Activated CD4-positive, alpha-beta T cell treated with anti-CD3 and anti-CD28 coated beads, Interleukin-2, amount 50 U/mL, for 24 hours (primary cell): ENCODE measurements at regions not wholly inside any gene's neighbourhood (a gene's known extent, or its start where the extent isn't known, plus 50 kb on each side); places are given as distances from the start of the nearest gene placed in this dataset.

Experiments used
- DNase-seq, 2 donors: peaks; one replicate each; pipeline ENCODE4 v3.0.0-alpha.2; 2020; ENCODE audit warnings: low read depth in 1 of 2, low spot score in 1 of 2

DNA sequence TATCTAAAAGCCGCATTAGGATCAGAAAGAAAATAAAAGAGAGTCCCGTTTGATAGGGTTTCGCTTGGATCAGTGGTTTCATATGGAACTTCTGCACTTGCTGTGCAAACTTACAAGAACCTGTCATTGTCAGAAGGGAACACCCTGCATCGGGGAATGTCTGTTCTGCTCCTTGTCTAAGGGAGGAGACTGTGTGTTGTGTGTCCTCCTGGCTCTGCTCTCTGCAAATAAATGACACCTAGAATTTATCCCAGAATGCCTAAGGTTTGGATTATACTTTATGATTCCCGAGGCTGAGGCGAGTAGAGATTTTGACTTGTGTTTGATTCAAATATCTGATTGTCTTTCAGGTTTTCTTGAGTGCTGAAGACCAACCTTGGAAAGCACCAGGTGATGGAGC is 785.1 kb downstream of the GALR1 start:
- no peak for DNase-seq

DNA sequence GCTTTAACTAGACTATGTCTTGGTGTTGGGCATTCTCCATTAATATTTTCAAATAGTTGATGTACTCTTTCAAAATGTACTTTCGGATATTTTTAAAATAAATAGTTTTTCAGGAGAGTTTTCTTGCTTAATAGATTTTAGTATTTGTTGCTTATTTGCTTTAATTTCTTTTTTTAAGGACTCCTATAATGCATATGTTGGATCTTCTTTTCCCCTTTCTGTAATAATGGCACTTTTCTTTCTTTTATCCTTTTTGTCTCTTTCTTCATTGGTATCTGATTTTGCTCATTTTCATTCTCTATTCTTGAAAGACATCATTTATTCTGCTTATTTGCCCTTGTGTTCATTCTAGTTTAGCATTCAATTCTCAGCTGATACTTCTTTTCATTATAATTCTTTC is 791.6 kb downstream of the GALR1 start:
- DNase-seq: no peak

DNA sequence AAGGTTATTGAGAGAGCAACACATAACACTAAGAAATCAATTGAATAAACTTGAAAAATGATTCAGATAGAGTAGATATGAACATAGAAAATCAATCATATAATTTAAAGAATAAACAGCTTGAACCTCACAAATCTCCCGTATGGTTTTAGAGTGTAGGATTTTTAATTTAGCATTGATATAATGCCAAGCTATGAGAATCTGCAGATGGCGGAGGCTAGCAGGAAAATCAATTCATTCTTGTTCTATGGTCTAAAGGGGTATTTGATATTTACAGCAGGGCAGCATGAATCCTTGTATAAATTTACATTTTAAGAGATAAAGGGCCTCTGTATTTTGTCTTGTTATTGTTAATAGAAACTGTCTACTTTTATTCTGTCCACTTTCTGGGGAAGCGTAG is 797.0 kb downstream of the GALR1 start:
- DNase-seq: no peak

DNA sequence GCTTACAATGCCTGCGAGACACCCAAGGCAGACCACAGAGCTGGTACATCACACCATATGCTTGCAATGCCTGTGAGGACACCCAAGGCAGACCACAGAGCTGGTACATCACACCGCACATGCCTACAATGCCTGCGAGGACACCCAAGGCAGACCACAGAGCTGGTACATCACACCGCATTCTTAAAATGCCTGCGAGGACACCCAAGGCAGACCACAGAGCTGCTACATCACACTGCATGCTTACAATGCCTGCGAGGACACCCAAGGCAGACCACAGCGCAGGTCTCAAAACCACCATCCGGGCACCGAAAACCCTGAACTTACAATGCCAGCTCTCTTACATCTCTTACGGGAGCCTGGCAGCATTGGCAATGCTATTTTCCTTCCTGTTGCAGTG is 799.6 kb downstream of the GALR1 start:
- DNase-seq: no peak

DNA sequence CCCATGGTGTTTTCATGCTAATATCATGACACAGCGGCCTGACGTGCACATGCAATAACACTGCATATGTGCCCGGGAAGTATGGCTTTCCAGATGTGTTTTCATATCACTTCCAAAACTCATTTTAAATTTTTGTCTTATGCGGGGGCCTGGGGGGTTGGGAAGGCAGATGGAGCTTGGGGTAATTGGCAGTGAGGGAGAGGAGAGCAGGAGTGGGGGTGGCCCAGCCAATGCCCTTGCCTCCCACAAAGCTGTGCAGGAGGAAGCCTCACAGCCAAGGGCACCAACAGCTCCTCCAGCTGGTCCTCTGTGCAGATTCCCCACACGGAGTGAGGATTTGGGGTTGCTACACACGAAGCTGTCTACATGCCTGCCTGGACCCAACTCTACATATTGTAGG is 805.2 kb downstream of the GALR1 start:
- DNase-seq: no peak

DNA sequence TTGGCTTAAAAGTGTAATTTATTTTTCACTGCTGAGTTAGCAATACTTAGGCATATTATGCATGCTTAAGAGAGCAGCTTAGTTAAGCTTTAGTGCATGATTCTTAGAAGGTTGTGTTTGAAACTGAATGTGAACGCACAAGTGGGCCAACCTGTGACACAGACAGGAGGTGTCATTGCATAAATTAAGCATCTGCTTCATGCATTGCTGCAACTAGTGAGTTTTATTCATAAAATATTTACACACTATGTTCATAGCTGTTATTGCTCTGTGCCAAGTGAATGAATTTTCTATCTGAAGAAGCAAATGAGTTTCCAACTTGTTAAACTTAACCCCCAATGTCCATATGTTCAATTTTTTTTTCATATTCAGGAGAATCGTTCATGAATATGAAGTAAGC is 806.4 kb downstream of the GALR1 start:
- DNase-seq: no peak

DNA sequence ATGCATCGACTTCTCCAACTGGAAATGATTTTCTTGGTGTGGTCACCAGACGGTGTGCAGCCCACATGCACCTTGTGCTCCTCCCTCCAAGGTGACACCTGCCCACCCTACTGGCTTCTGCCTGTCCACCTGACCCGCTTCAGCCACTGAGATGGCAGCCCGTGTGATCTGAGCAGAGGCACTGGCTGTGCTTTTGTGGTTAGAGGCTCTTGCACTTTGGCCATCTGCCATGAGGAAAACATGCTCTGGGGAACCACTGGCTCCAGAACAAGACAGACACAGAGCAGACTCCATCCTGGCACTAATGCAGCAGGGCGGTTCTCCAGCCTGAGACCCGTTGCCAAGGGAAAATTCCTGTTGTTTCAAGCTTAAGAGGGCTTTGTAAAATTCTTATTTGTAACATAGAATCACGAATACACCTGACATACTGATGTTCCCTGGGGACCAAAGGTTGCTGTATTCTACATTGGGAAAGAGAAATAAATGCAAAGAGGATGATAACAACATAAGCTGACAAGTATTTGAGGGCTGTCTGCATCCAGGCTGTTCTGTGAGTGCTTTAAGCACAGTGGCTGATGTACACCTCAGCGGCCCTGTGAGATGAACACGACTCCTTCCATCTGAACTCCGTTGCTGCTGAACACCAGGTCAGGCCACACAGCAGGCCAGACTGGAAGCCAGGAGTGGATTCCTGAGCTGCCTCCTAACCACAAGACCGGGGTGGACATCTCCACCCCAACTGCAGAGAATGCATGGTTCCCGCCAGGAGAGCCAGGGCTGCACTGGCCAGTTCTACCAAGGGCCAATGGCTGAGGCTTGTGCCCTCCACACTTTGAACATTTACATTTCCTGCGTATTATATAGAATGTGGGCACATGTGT is 820.4 kb downstream of the GALR1 start:
- no peak for DNase-seq

DNA sequence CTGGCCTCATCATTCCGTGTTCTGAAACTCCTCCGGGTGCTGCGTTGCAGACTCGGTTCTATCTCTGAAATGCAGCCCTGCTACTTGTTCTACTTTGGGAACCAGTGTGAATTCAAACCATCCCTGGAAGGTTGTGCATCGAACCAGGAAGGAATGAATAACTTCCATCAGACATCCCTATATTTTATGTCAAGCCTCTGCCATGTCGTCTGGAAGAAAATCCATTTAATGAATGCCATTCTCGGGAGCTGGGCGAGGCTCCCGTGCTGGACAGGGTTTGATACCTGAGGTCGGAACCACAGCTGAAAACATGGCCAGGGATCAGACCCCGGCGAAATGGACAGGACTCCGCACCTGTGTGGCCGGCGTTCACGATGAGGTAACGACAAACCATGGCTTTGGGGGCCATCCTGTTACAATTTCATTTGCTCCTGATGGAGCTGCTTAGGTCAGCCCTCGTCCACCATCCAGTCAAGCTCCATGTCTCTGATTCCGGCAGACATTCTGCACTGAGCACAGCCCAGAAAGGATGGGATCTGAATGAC is 821.6 kb downstream of the GALR1 start:
- no peak for DNase-seq

DNA sequence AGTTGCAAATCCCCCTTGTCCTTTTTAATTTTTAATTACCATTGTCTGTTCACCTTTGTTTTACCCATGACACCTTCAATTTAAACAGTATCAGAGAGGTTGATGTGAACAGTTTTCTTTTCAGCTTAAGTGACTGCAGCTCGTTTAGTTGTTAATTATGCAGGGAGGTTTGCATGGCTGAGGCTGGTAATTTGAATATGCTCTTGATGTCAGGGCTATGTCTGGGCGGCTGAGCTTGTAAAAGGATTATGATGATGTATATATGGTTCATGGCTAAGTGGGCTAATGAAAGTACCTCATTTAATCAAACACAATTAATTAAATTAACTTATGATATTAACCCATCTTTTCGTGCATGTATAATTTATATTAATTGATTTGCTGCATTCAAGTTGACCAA is 822.1 kb downstream of the GALR1 start:
- no peak for DNase-seq

DNA sequence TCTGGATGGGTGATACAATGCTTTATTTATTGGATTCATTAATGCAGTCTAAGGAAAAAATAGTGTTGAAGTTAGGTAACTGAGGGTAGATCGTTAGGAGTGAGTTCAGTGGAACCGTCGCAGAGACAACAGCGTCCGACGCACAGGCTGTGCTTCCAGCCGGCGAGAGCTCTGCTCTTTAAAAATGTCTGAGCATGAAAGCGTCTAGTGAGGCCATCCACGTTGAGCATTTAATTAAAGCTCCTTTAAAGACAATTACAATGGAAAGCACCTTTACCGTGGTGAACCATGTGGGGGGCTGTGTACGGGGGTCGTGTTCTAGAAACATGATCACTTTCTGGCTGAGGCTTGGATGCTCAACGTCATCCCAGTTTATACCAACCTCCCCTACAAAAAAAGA is 822.7 kb downstream of the GALR1 start:
- DNase-seq: no peak

DNA sequence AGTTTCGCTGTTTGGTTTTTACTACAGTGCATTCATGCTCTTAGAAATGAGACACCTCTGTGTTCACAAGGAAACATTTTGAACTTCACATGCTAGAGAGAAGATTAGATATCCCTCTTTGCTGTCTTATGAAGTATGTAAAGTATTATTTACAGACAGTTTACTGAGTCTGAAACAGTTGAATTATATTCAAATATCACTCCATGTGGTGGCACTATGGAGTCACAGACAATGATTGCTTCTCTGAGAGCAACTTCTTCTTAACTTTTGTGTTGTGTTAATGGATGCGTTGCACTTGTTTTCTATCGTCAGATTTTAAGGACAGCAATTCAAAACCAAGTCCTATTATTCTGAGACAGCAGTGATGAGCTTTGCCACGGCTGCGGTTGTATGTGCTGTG is 823.6 kb downstream of the GALR1 start:
- no peak for DNase-seq

DNA sequence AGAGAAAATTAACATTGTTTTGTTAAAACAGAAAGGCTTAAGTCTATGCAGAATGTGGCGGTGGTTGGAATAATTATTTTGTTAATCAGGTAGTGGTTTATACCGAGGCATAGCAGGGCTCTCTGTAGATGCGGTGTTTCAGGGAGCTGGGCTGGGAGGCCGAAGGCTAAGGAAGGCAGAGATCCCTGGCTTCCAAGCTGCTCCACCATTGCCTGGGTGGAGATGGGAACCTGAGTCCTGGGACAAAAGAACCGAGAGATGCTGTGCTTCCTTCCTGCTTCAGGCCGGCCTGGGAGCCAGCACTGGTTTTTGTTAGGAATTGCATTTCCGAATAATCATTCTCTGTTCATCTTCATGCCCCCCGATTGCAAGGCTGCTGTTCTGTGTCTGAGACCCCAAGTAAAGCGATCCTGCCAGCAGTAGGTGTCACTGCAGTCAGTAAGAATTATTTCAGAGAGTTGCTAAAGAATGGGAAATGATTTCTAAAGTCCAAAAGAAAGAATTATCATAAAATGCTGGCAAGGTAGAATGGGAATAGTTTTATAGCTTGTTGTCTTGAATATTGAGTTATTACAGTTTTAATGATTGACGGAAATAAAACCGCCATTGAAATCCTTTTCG is 824.9 kb downstream of the GALR1 start:
- no peak for DNase-seq

DNA sequence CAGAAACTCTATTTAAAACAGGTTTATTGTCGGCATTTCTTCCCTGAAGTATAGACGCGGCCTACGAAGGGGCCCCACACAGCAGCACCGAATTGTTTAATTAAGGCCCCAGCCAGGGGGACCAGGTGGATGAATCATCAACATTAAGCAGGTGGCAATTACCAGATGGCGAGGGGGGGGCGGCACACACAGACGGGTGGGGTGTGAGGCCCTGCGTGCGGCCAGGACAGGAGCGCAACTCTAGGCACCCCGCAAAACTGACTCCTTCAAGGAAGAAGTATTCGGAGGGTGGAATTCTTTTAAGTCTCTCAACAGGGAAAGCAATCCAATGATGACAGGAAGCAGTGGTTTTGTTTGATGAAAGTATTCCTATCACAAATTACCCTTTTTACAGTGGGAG is 830.4 kb downstream of the GALR1 start:
- DNase-seq: no peak

DNA sequence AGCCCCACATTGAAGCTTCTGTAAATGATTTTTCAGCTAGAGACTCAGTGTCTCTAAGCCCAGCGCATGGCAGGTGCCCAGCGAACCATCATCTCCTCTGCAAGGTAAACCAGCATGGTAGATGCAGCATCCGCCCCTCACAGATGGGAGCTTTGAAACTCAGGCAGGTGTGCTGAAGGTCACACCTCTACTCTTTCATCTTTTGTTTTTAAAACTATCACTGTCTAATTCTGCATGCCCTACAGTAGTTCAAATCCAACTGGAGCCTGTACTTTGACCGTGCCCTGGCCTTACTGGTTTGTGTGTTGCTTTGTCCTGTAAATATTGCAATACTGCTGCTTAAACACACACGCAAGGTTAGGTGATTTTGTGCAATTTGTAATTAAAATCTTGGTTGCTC is 831.1 kb downstream of the GALR1 start:
- DNase-seq: no peak

DNA sequence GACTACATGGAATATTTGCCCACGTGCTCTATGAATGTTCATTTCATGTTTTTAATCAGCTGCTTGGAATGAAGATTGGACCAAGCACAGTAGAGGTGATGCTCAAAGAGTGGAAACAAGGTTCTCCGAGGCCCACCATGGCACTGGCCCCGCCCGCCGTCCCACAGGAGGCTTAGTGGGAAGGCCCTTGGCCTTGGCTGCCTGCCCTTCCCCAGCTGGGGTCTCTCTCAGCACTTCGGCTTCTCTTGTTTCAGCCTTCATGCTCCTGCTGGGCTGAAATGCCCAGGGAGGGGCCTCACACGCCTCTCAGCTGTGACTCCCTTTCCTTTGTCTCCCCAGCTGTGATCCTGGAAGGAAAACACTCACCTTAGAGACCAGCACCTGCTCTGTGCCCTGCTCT is 833.2 kb downstream of the GALR1 start:
- DNase-seq: no peak

DNA sequence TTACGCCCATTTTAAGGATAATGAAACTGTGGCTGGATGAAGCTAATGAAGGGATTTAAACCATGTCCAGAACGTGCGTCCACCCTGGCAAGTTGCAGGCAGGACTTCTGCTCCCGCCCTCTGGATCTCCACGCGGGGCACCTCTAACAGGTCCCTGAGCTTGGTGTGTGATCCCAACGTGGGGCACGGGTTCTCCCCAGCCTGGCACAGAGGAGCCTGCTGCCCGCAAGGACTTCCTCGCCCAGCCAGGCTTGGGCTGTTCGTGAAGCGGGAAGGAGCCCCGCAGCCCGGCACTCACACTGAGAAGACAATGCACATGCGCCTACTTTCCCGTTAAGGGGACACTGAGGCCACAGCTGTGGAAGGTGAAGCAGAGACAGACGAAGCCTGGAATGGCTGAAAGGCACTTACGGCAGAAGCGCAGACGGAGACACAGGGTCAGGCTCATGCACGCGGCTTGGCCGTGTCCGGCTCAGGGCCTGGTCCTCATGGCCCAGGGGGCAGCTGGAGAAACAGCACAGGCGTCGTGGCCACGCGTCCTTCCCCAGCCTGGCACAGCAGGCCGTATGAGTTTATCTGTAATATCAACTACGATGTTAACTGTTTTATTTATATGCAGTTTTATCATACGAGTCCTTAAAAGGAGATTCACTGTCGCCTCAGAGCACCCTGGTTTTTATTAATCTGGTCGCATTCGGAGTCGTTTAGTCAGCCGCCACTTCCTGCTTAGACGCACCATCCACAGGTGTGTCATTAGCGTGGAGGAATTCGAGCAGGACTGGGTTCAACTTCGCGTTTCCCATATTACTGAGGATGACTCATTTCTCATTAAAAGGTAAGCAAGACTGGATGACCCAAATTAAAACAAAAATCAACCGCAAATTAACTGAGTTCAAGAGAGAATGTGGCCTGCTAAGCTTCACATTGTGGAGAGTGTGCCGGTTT is 835.9 kb downstream of the GALR1 start:
- no peak for DNase-seq

DNA sequence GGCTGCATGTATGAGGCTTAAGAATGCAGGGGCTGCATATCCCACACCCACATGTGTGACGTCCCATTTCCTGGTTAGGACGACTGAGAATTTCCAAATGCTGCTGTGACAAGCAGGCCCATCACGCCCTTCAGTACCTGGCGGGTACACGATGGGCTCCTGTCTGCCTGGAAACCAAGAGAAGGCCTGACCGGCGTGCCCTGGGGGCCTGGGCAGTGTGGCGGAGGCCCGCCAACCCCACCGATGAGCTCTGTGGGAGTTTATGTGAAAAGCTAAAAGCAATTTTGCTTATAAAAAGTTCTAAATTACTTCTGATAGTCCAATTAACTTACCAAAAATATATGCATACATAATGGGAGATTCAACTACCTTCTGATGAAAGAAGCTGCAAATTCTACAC is 837.3 kb downstream of the GALR1 start:
- no peak for DNase-seq

DNA sequence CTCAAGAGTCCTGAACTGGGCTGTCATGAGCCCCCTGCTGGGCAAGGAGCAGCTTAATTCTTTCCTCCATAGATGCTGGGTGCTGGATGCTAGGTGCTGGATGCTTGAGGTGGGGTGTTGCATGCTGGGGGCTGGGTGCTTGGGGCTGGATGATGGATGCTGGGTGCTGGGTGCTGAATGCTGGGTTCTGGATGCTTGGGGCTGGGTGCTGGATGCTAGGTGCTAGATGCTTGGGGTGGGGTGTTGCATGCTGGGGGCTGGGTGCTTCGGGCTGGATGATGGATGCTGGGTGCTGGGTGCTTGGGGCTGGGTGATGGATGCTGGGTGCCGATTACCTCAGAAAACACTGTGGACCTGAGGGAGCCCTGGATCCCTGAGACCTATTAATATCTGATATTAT is 837.7 kb downstream of the GALR1 start:
- no peak for DNase-seq

DNA sequence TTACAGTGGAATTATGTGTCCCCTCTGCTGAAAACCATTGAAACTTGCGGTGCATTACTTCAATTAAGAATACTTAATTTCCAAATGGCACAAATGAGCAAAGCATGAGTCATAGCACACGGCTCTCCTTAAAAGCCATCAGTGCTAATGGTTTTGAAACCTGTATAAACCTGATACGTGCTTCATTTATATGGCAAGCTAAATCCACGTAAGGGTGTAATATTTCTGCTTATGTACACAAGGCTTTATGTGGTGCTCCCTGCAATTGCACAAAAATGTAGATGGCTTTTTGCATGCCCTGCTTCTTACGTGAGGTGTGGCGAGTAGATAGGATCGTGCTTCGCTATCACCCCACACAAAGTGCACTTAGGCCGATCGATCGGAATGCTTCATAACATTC is 840.9 kb downstream of the GALR1 start:
- DNase-seq: no peak

DNA sequence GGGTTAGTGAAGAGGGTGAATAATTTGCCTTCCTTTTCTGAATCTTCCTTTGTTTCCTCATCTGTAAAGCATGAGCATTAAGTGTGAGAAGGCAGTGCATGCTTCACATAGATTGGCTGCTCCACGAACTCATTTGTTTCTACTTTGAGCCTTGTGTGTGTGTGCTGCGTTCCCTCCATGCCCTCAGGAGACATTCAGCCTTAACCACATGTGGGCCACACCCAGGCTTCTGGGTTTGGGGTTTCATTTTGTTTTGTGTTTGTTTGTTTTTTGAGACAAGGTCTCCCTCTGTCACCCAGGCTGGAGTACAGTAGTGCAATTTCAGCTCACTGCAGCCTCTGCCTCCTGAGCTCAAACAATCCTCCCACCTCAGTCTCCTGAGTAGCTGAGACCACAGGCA is 843.3 kb downstream of the GALR1 start:
- no peak for DNase-seq

DNA sequence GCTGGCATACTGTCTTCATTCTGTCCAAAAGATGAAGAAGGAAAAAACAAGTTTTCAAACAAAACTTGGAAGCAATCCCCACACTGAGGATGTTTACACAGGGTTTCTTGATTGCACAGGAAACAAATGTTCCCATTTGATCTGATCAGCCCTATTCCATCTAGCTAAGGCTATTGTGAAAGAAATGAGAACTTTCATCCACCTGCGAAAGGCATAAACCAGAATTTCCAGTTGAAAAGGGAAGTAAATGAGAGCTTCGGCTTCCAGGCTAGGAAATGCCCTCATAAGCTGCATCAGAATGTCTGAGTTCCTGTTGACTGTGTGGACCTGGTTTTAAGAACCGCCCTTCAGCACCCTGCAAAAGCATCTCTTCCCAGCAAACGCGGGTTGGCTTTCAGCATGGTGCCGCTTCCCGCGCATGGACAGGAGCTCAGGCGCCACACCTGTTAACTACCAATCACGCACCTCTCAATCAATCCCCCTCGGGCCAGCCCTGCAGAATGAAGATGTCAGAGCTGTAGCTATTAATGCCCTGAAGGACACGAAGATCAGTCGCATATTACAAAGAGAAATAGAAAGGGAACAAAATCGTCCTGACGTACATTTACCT is 850.4 kb downstream of the GALR1 start:
- no peak for DNase-seq
